ENCODE measurements at regions not wholly inside any gene's neighbourhood (a gene's known extent, or its start where the extent isn't known, plus 50 kb on each side); places are given as distances from the start of the nearest gene placed in this dataset.

DNA sequence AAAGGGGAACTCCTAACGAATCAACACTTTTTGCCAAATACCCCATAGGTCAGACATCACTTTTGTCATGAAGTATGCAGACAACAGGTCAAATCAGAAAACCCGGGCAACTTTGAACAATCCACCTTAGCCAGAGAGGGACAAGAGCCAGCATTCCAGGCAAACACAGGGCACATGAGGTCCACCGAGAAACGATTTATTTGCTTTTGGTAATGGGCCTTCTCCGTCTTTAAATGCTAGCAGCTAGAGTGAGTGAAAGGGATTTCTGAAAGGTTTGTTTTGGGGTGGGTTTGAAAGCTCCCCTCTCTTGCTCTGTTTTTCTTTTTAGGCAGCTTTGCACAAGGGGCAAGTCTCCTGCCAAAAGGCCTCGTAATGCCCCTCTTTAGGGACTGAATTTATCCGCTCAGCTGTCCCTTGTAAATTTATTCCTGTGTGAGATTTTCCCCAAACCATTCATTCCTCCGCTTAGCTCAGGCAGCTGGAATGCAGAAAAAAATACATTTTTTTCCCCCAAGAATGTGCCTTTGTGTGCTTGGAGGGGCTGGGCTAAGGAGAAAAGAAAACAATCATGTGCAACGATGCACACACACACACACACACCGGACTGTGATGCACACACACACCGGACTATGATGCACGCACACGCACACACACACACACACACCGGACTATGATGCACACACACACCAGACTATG is 196.9 kb downstream of the SNX19 start:
- DNase-seq (ENCODE audit: low spot score) = no peak
- Histone ChIP-seq H3K4me3 (no peak overlapping the region), H3K27ac (no peak overlapping the region)
- TF ChIP-seq, protein P1, sequence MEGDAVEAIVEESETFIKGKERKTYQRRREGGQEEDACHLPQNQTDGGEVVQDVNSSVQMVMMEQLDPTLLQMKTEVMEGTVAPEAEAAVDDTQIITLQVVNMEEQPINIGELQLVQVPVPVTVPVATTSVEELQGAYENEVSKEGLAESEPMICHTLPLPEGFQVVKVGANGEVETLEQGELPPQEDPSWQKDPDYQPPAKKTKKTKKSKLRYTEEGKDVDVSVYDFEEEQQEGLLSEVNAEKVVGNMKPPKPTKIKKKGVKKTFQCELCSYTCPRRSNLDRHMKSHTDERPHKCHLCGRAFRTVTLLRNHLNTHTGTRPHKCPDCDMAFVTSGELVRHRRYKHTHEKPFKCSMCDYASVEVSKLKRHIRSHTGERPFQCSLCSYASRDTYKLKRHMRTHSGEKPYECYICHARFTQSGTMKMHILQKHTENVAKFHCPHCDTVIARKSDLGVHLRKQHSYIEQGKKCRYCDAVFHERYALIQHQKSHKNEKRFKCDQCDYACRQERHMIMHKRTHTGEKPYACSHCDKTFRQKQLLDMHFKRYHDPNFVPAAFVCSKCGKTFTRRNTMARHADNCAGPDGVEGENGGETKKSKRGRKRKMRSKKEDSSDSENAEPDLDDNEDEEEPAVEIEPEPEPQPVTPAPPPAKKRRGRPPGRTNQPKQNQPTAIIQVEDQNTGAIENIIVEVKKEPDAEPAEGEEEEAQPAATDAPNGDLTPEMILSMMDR (IDR thresholded peaks at IDR 0.05) = no peak

DNA sequence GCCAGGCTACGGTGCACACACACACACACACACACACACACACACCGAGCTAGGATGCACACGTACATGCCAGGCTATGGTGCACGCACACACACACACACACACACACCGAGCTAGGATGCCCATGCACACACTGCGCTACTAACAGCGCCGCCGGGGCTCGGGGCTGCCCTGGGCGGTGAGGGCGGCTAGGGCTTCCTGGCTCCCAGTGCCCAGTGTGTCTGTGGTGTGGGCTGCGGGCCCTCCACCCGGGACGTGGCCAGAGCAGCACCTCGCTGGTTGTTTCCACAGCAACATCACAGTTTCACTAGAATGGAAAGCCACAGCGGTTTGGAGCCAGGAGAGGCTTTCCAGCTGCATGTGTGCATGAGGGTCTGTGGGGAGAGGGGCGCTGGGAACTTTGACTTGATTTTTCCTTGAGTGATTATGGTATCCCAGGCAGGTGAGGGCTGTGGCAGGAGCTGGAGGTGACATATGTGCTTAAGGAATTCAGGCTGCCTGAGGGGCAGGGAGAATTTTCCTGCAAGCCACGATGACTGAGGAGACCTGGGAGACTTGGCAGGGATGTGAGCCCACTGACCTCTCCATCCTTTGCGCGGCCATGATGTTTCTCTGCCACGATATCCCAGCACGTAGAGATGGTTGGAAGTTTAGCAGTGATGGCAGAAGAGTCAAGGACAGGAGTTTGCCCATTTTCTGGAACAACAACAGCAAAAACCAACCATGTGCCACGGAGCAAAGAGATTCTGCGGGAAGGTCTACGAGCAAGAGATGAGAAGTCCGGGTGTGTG is 195.9 kb downstream of the SNX19 start:
- no peak for DNase-seq (ENCODE audit: low spot score)
- TF ChIP-seq, protein P1 (IDR thresholded peaks at IDR 0.05) = no peak
- H3K27ac ChIP-seq = no peak overlapping the region
- H3K4me3 ChIP-seq = no peak overlapping the region

DNA sequence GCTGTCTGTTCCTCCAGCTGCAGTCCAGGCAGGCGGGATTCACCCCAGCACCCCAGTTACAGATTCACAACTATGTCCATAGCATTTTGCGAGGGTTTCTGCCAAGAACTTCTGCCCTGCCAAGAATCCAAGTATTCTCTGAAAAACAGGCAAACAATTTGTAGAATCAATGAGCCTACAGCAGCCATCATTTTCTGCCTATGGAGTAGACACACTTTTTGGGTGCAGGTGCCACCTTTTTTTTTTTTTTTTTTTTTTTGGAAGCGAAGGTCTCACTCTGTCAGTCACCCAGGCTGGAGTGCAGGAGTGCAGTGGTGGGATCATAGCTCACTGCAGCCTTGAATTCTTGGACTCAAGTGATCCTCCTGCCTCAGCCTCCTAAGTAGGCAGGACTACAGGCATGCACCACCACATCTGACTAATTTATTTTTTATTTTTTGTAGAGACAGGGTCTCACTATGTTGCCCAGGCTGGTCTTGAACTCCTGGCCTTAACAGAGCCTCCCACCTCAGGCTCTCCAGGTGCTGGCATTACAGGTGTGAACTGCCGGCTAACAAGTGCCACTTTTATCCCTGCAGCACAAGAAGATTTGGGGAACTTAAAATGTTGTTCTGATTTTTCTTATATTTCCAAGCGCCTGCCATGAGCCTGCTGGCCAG is 195.1 kb downstream of the SNX19 start:
- no peak for DNase-seq (ENCODE audit: low spot score)
- Histone ChIP-seq H3K27ac (no peak overlapping the region), H3K4me3 (no peak overlapping the region)
- TF ChIP-seq, protein P1 (IDR thresholded peaks at IDR 0.05) = no peak

DNA sequence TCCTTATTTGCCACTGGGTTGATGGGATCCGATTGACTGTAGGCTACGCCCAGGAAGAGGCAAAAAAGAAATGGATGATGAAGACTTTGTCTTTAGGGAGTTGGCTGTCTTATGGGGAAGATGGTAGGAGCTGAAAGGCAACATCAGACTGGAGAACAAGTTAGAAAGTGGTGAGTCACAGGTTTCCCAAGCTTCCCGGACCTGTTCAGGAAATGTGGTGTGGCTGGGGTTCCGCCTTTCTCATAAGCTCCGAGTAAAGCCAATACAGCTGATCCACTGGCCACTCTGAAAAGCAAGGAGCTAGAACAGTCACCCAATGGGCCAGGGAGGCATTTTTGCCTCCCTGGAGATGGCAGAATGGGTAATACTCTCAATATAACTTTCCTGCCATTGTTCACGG is 194.5 kb downstream of the SNX19 start:
- TF ChIP-seq, protein P1 (IDR thresholded peaks at IDR 0.05) = no peak
- Histone ChIP-seq H3K27ac (no peak overlapping the region), H3K4me3 (no peak overlapping the region)
- no peak for DNase-seq (ENCODE audit: low spot score)

DNA sequence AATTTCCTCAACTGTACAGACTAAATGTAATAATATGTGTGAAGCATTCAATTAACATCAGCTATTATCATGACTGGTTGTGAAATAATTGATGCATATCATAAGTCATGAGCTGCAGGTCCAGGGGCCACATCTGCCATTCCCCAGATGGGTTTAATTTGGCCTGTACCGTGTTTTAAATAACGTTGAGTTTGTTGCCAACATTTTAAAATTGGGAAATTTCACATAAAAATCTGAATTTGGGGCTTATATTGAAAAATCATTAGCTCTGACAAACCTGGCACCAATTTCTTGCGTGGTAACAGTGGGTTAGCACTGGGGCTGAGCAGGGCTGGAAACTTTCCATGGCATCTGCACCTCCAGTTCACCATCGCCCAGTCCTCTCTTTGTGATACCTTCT is 193.9 kb downstream of the SNX19 start:
- DNase-seq (ENCODE audit: low spot score) = no peak
- TF ChIP-seq, protein P1 (IDR thresholded peaks at IDR 0.05) = no peak
- H3K27ac ChIP-seq = no peak overlapping the region
- no peak overlapping the region for H3K4me3 ChIP-seq

DNA sequence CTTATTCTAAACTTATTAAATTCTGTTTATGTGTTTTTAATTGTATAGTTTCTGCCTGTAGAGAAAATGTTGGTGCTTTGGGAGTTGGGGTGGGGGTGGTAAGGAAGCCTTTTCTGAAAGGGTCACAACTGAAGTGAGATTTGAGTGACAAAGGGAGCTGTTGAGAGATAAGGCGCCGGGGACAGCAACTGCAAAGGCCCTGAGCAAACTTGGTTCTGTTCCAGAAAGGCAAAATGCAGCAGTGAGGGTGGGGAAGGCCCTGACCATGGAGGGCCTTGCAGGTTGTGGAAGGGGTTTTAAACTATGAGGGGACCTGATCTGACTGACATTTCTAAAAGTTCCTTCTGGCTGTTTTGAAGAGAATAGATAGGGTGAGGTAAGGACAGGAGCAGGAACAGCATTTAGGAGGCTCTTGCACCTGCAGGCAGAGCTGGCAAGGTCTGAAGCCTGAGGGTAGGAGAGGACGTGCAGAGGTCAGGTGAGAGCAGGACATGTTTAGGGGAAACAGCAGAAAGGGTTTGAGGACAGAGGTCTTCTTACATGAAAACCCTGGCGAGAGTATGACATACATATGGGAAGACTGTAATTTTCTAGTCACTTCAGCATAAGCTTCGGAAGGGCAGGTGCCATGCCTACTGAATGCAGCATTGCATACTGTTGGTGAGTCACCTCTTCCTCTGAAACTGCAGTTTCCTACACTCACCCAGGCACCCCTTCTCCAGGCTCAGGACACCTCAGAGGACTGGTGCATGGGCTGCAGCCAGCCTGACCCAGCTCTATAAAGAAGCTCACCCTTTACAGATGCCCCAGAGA is 190.7 kb downstream of the SNX19 start:
- Histone ChIP-seq H3K27ac (no peak overlapping the region), H3K4me3 (no peak overlapping the region)
- TF ChIP-seq, protein P1 (IDR thresholded peaks at IDR 0.05) = no peak
- DNase-seq (ENCODE audit: low spot score) = no peak
